Bronchial epithelial cell (primary cell): ENCODE measurements at regions not wholly inside any gene's neighbourhood (a gene's known extent, or its start where the extent isn't known, plus 50 kb on each side); places are given as distances from the start of the nearest gene placed in this dataset.

Experiments
- DNase-seq: peaks from one replicate; pipeline ENCODE4 v3.0.0-alpha.2; 2010; ENCODE audit warnings: low read depth
- FAIRE-seq: peaks from 2 replicates; lab custom pipeline; 2011; peaks lifted over from hg19 to GRCh38; lab: Jason Lieb, UNC
- H3K27me3 ChIP-seq: 2 replicates; pipeline ENCODE4 v1.5.1; 2011; ENCODE audit warnings: low read length; ENCODE audit not compliant: control insufficient read depth, insufficient read depth
- H3K36me3 ChIP-seq: 2 replicates; pipeline ENCODE4 v1.5.1; 2011; ENCODE audit warnings: low read length; ENCODE audit not compliant: control insufficient read depth, insufficient read depth
- H3K4me3 ChIP-seq: 2 replicates; pipeline ENCODE4 v1.5.1; 2011; ENCODE audit warnings: mild to moderate bottlenecking, low read depth, low read length, control low read depth
- TF ChIP-seq, protein P1 (sequence below): IDR thresholded peaks from 2 replicates; pipeline ENCODE4 v1.5.1; 2011; ENCODE audit warnings: mild to moderate bottlenecking, moderate library complexity, low read length, control low read depth, inconsistent platforms; ENCODE audit not compliant: insufficient read depth, severe bottlenecking

DNA sequence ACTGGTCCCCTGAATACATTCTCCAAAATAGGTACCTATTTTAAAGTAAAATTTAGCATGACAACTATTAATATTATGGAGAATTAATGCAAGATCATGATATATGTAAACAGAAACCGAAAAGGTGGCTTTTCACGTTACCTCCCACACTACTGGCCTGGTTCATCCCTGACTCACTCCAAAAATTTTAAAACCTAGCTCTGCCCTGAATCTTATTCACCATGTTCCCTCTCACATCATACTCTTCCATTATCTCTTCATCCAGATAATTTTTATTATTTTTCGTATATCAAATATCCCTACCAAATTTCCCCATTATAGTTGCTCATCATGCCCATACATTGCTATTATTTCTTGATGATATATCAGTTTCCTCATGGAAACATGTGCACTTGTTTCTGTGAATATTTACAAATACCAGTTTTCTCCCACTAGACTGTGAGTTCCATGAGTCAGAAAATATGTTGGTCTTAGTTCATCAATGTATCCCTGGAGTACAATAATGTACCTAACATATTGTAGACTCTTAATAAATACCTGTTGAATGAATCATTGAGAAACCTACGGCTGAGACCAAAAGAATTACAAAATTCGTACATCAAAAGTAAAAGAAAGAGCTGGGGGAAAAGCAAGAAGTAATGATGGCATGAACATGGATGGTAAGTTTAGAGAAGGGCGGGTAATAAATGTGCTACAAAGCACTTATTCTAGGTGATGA lies 360.1 kb upstream of the CHAC2 start:
- Histone ChIP-seq H3K27me3 (no peaks in the 10 kb centered on the region), H3K4me3 (no peak overlapping the region), H3K36me3 (no peaks in the 10 kb centered on the region)
- FAIRE-seq (no peak), DNase-seq (peak; percentile 85)
- TF ChIP-seq, protein P1, sequence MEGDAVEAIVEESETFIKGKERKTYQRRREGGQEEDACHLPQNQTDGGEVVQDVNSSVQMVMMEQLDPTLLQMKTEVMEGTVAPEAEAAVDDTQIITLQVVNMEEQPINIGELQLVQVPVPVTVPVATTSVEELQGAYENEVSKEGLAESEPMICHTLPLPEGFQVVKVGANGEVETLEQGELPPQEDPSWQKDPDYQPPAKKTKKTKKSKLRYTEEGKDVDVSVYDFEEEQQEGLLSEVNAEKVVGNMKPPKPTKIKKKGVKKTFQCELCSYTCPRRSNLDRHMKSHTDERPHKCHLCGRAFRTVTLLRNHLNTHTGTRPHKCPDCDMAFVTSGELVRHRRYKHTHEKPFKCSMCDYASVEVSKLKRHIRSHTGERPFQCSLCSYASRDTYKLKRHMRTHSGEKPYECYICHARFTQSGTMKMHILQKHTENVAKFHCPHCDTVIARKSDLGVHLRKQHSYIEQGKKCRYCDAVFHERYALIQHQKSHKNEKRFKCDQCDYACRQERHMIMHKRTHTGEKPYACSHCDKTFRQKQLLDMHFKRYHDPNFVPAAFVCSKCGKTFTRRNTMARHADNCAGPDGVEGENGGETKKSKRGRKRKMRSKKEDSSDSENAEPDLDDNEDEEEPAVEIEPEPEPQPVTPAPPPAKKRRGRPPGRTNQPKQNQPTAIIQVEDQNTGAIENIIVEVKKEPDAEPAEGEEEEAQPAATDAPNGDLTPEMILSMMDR: no peak

DNA sequence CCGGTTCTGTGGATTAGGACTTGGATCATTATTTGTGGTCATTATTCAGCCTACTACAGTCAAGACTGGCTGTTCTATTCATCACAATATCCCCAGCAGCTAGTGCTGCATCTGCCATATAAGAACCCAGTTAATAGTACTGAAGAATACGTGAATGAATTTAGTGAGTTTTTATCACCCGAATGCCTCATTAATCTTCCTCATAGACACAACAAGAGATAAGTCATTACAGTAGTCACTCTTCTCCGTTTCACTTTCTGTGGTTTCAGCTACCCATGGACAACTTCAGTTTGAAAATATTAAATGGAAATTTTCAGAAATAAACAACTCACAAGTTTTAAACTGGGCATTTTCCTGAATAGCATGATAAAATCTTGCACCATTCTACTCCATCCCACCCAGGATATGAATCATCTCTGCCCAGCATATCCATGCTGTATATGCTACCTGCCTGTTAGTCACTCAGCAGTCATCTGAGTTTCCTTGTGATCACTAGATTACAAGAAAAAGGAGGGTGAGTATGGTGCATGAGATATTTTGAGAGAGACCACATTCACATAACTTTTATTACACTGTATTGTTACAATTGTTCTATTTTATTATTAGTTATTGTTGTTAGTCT lies 363.7 kb upstream of the CHAC2 start:
- DNase-seq (peak; percentile 96), FAIRE-seq (no peak)

DNA sequence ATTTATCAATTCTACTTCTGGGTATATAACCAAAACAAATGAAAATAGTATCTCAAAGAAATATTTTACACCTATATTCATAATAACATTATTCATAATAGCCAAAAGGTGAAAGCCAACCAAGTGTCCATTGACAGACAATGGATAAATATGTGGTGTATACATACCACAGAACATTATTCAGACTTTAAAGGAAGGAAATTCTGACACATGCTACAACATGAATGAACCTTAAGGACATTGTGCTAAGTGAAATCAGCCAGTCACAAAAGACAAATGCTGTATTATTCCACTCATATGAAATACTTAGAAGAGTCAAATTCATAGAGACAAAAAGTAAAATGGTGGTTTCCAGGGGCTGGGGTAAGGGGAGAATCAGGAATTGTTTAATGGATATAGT lies 370.5 kb upstream of the CHAC2 start:
- no peak overlapping the region for H3K4me3 ChIP-seq
- H3K27me3 ChIP-seq: no peaks in the 10 kb centered on the region
- H3K36me3 ChIP-seq: no peaks in the 10 kb centered on the region
- DNase-seq: peak; percentile 87
- FAIRE-seq: no peak
- TF ChIP-seq, protein P1: no peak

More for the DNA sequence above, 363.7 kb upstream of the CHAC2 start:
- Histone ChIP-seq H3K36me3 (no peaks in the 10 kb centered on the region), H3K27me3 (no peaks in the 10 kb centered on the region), H3K4me3 (no peak overlapping the region)
- TF ChIP-seq, protein P1: no peak

DNA sequence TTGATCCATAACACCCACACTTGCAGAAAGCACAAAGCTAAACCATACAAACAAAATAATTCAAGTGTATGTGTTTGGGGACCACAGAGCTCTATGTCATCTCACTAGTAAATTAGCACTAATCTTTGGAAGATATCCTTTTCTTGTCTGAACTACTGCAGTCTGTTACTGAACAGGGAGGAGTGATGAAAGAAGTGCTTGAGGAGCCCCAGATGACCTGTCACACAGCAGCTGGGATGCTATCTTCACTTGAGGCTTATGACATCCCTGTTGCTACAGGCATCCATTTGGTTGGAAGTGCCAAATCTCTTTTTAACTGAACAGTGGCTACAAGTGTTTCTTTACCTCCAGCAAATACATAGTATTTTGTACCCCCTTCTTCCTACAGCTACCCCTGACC lies 386.3 kb upstream of the CHAC2 start:
- Histone ChIP-seq H3K36me3 (no peaks in the 10 kb centered on the region), H3K4me3 (no peak overlapping the region), H3K27me3 (no peaks in the 10 kb centered on the region)
- FAIRE-seq (no peak), DNase-seq (no peak)
- TF ChIP-seq, protein P1: no peak

DNA sequence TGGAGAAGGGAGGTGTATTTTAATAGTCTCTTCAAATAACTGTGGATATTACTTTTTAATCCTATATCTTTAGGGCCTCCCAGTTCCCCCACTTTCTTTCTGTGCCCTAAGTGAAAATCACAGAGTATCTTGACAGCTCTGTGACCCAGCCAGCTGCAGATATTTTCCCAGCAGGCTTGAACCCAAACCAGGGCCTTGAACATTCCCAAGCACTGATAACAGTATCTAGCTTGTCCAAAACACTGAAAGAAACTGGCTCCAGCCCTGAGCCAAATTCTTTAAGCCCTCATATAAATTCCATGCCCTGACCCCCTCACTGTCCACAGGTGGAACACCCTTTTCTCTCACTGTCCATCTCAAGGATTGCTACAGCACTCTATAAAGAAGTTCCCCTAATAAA lies 388.1 kb upstream of the CHAC2 start:
- no peak for FAIRE-seq

More for the DNA sequence above, 388.1 kb upstream of the CHAC2 start:
- TF ChIP-seq, protein P1: no peak
- Histone ChIP-seq H3K27me3 (no peaks in the 10 kb centered on the region), H3K4me3 (no peak overlapping the region), H3K36me3 (no peaks in the 10 kb centered on the region)
- DNase-seq: no peak
